ENCODE measurements at regions not wholly inside any gene's neighbourhood (a gene's known extent, or its start where the extent isn't known, plus 50 kb on each side); places are given as distances from the start of the nearest gene placed in this dataset.
"Not testable (repeated sequence)": the region's sequence is repeated elsewhere in the genome, so short reads cannot be mapped to it uniquely, and the experiment has no call there.

GRCh38 chr18:4536447-4536846, 81.3 kb upstream of the DLGAP1 start:
- no peaks in the 10 kb centered on the region for H3K4me1 ChIP-seq
- TF ChIP-seq EP300 (IDR thresholded peaks at IDR 0.05) (no peak), POLR2A (IDR thresholded peaks at IDR 0.05) (no peak), CTCF (IDR thresholded peaks at IDR 0.05) (no peak)
- no peaks in the 10 kb centered on the region for H3K27me3 ChIP-seq
- peaks cover 0 to 43% (median 0%) of the 10 kb centered on the region in 4 donors for H3K9me3 ChIP-seq
- no peak overlapping the region for H3K27ac ChIP-seq
- no peak overlapping the region for H3K4me3 ChIP-seq
- no peak for DNase-seq (ENCODE audit: low spot score in 2 of 2)
- H3K36me3 ChIP-seq: no peaks in the 10 kb centered on the region

DNA sequence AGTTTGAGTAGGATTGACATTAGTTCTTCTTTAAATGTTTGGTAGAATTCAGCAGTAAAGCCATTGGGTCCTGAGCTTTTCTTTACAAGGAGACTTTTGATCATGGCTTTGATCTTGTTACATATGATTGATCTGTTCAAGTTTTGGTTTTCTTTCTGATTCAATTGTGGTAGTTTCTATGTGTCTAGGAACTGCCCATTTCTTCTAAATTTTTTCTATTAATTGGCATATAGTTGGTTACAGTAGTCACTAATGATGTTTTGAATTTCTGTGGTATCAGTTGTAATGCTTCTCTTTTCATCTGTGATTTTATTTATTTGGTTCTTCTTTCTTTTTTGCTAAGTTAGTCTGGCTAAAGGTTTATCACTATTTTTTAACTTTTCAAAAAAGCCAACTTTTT, 73.3 kb upstream of the DLGAP1 start:
- H3K36me3 ChIP-seq: no peaks in the 10 kb centered on the region
- H3K27ac ChIP-seq: no peak overlapping the region
- peaks cover 0 to 22% (median 0%) of the 10 kb centered on the region in 4 donors for H3K9me3 ChIP-seq
- DNase-seq (ENCODE audit: low spot score in 2 of 2): no peak
- no peak for TF ChIP-seq CTCF (IDR thresholded peaks at IDR 0.05)
- no peak for TF ChIP-seq EP300 (IDR thresholded peaks at IDR 0.05)
- TF ChIP-seq POLR2A (IDR thresholded peaks at IDR 0.05): no peak
- no peaks in the 10 kb centered on the region for H3K27me3 ChIP-seq
- no peaks in the 10 kb centered on the region for H3K4me1 ChIP-seq
- H3K4me3 ChIP-seq: no peak overlapping the region

DNA sequence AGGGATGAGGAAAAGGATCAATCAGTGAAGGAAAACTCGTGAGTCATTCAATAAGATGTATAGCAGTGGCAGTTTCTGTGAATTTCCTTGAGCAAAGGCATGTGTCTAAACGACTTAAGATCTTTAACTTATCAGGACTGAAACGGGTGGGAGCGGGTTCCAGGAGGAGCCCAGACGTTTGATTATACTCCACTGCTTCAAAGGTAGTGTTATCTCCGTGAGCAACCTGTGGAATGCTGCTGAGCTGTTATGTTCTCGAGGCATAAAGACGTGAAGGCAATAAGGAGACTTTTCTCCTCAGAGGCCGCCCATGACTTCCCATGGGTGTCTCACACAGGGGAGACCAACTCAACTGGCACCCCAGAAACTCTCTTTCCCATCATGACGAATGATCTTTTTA, 72.7 kb upstream of the DLGAP1 start:
- not testable (repeated sequence) for H3K4me3 ChIP-seq; H3K36me3 ChIP-seq; DNase-seq (ENCODE audit: low spot score in 2 of 2); H3K27ac ChIP-seq; H3K4me1 ChIP-seq; H3K27me3 ChIP-seq
- H3K9me3 ChIP-seq: peaks cover 0 to 18% (median 0%) of the 10 kb centered on the region in 4 donors
- WGBS, 2 donors: 53 to 58% methylated on average over 10 of the region's 10 CpGs

DNA sequence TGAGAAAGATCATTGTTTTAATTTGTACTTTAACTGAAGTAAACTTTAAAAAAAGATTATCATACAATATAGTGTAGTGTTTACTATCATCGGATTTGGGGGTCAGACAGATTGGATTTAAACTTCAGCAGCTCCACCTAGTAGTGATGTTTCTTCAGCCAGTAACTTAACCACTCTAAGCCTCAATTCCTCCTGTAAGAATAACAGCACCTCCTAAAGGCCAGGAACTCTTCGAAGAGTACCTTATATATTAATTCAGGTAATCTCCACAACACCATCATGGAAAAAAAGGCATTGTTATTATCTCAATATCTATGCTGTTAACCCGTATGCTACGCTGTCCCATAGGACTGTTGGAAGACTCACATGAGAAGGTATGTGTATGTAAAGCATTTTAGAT, 69.0 kb upstream of the DLGAP1 start:
- TF ChIP-seq POLR2A (IDR thresholded peaks at IDR 0.05) (no peak), CTCF (IDR thresholded peaks at IDR 0.05) (no peak), EP300 (IDR thresholded peaks at IDR 0.05) (no peak)
- Histone ChIP-seq H3K9me3 (peaks cover 0 to 5% (median 0%) of the 10 kb centered on the region in 4 donors), H3K4me1 (no peaks in the 10 kb centered on the region), H3K36me3 (no peaks in the 10 kb centered on the region), H3K27me3 (no peaks in the 10 kb centered on the region), H3K4me3 (no peak overlapping the region), H3K27ac (no peak overlapping the region)
- no peak for DNase-seq (ENCODE audit: low spot score in 2 of 2)
- 69 to 76% methylated on average over 4 of the region's 4 CpGs for WGBS, 2 donors

GRCh38 chr18:4511166-4511565, 56.1 kb upstream of the DLGAP1 start:
- no peak for DNase-seq (ENCODE audit: low spot score in 2 of 2)
- H3K9me3 ChIP-seq: no peaks in the 10 kb centered on the region
- WGBS, 2 donors: 90 to 95% methylated on average over 6 of the region's 6 CpGs
- no peak overlapping the region for H3K4me3 ChIP-seq
- no peaks in the 10 kb centered on the region for H3K36me3 ChIP-seq
- H3K4me1 ChIP-seq: no peaks in the 10 kb centered on the region
- H3K27ac ChIP-seq: no peak overlapping the region
- H3K27me3 ChIP-seq: no peaks in the 10 kb centered on the region
- TF ChIP-seq EP300 (IDR thresholded peaks at IDR 0.05) (no peak), CTCF (IDR thresholded peaks at IDR 0.05) (no peak), POLR2A (IDR thresholded peaks at IDR 0.05) (no peak)

- TF ChIP-seq POLR2A (IDR thresholded peaks at IDR 0.05) (no peak), CTCF (IDR thresholded peaks at IDR 0.05) (no peak)
These were observed 55.6 kb upstream of the DLGAP1 start for GRCh38 chr18:4510711-4511110.

More at GRCh38 chr18:4510711-4511110, 55.6 kb upstream of the DLGAP1 start:
- H3K36me3 ChIP-seq: no peaks in the 10 kb centered on the region
- no peaks in the 10 kb centered on the region for H3K9me3 ChIP-seq
- 92 to 95% methylated on average over 1 of the region's 1 CpG for WGBS, 2 donors
- no peak for DNase-seq (ENCODE audit: low spot score in 2 of 2)
- no peaks in the 10 kb centered on the region for H3K4me1 ChIP-seq
- no peak overlapping the region for H3K4me3 ChIP-seq
- H3K27me3 ChIP-seq: no peaks in the 10 kb centered on the region
- H3K27ac ChIP-seq: no peak overlapping the region
